Activated CD4-positive, alpha-beta T cell treated with anti-CD3 and anti-CD28 coated beads, Interleukin-2, amount 50 U/mL, for 4 hours (primary cell): ENCODE measurements at regions not wholly inside any gene's neighbourhood (a gene's known extent, or its start where the extent isn't known, plus 50 kb on each side); places are given as distances from the start of the nearest gene placed in this dataset.
"Not testable (repeated sequence)": the region's sequence is repeated elsewhere in the genome, so short reads cannot be mapped to it uniquely, and the experiment has no call there.

ENCODE experiments used
- DNase-seq, 2 experiments: peaks; one replicate each; pipeline ENCODE4 v3.0.0-alpha.2; 2020

DNA sequence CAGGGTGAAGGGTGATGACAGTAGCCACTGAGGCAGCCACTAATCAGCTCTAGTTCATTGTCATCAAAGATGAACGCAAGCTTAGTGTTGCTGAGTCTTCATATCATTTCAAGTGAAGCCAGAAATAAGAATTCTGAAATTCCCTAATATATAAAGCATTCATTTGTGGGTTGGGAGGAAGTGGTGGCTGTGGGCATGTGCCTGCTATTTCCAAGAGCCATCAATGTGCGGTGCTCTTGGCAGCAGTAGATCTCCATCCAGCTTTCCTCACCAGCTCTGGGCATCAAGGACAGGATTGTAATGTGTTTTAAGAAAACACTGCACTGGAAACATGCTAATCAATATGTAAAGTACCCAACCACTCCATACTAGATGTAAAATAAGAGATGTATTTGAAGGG is 202.5 kb upstream of the AHR start:
- DNase-seq = no peak

DNA sequence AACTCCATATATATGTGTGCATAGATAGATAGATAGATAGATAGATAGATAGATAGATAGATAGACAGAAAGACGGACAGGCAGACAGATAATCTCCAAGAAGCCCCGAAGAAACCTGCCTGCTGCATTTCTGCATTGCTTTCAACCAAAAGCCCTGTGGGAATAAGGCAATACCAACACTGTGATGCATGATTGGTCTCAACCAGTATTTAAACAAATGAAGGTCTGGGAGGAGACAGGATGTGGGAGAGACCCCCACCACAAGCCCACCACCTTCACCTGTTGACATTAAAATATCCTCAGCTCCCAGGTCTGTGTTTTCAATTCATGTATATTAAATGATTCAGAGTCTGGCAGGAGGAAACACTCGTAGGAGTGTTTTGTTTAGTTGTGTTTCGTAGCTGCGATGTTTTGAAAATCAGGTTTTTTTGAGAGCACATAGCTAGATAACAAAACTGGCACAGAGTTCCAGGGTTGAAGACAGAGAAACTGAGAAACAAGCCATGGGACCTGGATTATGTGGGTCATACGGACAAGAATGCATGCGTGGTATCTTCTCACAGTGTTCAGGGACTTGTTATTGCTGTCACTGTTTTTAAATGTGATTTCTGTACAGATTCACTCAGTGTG is 200.7 kb upstream of the AHR start:
- no peak for DNase-seq

DNA sequence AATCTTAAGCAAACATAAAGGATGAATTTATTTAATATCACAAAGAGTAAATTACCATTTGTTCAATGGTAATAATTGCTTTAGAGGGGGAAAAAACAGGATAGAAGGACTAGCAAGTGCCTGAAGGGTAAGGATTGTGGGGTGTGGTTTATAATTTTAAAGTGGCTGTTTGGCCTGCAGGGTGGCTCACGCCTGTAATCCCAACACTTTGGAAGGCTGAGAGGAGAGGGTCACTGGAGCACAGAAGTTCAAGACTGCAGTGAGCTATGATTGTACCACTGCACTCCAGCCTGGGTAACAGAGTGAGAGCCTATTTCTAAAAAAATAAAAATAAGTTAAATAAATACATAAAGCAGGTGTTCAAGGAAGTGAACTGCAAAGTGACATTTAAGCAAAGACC is 199.9 kb upstream of the AHR start:
- no peak for DNase-seq

DNA sequence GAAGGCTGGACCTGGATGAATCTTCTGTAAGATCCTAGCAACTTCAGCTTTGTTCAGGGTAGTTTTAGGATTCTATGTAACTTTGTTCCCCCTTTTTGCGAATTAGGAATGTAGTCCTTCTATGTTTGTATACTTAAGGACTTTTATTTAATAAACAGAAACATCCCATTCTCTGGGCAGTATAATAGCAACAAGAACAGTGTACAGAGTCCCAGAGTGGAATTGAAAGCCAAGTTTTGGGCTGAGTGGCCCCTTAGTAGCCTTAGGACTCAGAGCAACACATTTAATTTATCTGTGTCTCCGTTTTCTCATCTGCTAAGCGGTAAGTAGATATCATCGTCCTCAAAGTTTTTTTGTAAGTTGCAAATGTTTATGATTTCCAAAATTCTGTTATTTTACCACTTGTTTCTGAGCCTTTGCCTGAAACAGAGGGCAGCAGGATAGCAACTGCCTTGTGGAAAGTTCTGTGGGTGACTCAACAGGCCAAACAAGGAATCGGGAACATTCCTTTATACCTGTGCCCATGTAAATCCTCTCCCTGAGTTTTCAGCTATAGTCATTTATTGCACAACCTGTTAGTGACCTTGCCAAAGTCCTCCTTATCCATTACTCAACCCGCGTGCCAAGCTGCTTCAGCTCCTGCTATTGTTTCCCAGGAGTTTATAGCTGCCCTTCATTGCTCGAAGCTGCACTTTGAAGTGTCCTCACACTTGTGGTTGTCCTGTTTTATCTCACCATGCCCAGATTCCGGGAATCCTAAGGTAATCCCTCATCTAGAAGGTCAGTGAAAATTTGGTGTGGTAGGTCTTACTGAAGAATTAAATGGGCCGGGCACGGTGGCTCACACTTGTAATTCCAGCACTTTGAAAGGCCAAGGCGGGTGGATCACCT is 199.1 kb upstream of the AHR start:
- no peak for DNase-seq

DNA sequence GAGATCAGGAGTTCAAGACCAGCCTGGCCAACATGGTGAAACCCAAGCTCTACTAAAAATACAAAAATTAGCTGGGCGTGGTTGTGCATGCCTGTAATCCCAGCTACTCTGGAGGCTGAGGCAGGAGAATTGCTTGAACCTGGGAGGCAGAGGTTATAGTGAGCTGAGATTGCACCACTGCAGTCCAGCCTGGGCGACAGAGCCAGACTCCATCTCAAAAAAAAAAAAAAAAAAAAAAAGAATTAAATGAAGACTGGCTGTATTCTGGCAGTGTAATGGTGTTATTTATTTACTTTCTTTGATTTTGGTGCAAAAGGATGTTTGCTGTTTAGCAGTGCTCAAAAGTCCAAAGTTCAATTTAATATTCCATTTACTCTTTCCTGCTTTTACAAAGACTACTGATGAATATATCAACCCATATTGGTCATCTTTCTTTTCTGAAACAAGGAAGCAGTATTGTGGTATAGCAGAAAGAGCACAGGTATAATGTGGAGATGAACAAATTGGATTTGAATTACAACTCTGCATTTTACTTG is 198.4 kb upstream of the AHR start:
- DNase-seq = not testable (repeated sequence)

DNA sequence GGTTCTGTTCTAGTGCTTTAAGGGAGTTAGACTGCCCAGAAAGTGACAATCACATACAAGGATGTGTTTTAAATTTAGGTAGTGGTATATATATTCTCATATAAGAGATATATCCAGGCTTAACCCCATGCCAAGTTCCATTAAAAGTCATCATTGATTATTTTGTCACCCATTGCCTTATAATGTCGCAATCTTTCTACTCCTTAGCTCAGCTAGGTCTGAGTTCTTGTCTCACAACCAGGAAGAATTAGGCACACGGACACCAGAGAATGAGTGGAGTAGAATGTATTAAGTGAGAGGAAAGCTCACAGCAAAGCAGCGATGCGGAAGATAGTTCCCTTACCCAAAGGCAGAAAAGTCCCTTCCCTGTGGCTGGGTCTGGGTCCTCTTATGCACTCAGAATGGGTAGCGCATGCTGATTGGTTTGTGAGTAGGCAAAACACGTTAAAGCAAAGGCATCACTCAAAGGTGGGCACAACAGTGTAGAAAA is 197.2 kb upstream of the AHR start:
- no peak for DNase-seq

DNA sequence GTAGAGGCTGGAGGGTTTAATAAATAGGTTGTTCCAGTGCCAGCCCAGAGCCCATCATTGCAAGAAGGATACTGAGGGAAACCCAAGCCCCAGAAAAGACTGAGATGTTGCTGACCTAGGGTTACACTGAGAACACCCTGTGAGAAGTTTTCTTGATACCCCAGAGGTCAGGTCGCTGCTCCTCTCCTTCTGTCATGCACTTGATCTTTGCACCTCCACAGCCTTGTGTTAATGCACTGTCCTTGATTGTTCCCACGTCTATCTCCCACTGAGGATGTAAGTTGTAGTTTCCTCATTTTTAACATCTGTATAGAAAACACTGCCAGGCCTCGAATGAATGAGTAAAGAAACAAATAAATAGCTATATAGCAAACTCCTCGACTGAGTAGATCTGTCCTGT is 195.3 kb upstream of the AHR start:
- DNase-seq = no peak

DNA sequence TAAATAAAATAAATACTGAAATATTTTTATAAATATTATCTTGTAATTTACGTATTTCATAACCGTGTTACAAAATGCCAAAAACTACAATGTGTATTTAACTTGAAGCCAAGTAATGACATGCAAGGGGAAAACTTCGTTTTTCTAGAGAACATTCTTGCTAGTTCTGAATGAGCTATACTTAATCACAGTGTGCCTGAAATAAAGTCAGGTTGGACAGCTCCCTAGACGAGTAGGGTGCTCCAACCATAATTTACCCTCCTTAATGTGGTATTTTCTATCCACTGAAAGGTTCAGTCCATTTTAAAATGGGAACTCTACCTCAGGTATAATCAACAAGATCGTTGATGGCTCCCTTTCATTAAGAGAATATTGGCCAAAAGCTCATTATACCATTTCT is 194.5 kb upstream of the AHR start:
- no peak for DNase-seq

DNA sequence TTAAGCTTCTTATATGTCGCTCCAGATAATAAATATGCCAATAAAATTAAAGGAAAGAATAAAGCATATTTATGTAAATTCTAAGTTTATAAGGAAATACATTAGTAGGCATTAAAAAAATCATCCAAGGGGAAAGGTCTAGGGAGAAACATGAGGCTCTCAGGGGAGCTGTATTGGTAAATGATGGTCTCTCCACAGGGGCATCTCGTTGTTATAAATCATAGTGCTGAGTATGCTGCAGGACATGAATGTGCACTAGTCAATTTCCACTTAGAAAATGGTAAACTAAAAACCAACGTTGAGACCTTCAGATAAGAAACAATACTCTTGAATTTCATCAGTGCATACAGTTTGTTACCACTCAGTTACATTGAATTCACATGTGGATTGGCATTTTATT is 194.0 kb upstream of the AHR start:
- no peak for DNase-seq

DNA sequence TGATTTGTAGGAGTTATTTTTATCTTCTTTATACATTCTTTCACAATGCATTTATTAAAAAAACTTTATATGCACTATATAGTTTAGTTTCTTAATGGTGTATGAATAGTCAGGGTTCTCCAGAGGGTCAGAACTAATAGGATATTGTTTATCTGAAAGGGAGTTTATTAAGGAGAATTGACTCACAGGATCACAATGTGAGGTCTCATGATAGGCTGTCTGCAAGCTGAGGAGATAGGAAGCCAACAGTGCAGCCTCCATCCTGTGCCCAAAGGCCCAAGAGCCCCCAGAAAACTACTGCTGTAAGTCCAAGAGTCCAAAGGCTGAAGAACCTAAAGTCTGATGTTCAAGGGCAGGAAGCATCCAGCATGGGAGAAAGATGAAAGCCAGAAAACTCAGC is 192.8 kb upstream of the AHR start:
- DNase-seq = no peak

DNA sequence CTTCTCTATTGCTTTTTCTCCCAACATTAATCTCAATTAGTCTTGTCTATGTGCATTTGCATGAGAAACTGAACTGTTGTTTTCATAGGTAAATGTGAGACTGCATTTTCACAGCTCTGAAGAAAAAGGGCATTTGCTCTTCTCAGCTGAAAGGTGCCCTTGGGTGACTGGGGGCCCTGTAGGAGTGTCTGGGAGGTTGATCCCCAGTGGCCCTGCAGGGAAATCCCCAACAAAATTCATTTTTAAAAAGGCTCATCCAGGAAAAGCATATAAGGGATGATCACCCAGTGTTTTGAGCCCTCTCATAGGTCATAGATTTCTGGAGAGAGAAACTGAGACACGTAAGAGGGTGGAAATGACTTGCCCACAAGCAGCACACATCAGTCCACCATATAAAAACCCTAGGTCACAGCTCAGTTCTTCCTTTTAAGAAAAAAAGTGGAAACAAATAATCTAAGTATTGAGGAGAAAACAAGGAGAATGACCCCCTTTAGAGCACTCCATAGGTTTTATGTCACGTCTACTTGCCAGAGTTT is 190.3 kb upstream of the AHR start:
- no peak for DNase-seq

DNA sequence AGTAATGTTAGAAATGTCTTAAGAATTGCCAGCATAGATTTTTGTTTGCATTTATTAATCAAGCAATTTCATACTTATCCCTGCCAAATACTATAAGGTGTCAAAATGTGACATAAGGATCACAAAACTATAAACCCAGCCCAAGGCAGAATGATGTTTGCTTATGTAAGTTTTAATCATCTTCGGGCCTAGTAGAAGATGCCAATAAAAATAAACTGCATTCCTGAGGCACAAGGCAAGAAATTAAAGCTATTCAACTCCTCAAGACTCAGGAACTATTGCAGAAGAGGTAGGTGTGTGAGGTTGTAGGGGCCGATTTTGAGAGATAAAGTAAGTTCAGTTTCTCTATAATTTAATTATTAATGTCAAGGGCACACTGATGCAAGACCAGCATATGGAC is 189.4 kb upstream of the AHR start:
- DNase-seq = no peak

DNA sequence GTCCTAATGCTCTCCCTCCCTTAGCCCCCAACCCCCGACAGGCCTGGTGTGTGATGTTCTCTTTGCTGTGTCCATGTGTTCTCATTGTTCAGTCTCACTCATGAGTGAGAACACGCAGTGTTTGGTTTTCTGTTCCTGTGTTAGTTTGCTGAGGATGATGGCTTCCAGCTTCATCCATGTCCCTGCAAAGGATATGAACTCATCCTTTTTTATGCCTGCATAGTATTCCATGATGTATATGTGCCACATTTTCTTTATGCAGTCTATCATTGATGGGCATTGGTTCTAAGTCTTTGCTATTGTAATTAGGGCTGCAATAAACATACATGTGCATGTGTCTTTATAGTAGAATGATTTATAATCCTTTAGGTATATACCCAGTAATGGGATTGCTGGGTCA is 184.7 kb upstream of the AHR start:
- DNase-seq = not testable (repeated sequence)

DNA sequence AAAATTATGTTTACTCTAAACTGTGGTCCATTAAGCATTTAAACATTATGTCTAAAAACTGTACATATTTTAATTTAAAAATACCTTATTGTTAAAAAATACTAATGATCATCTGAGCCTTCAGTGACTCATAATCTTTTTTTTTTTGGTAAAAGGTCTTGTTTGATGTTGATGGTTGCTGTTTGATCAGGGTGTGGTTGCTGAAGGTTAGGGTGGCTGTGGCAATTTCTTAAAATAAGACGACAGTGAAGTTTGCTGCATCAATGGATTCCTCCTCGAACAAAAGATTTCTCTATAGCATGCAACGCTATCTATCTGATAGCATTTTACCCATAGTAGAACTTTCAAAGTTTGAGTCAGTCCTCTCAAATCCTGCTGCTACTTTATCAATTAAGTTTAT is 180.0 kb upstream of the AHR start:
- no peak for DNase-seq

DNA sequence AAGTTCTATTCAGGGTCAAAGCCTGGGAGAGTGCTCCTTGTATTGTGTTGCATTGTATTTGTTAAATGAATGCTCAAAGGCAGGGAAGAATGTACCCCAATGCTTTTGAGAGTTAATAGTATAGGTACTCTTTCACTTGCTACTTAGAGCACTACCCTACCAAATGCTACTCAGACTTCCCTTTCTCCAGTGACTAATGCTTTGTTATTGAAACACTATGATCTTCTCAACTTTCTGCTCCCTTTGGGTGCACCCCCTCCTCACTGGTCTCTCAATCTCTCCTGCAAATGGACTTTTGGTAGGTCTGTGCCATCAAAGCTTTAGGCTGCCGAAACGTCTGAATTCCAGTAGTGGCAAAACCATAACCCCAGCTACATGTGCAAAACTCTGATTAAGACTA is 177.7 kb upstream of the AHR start:
- DNase-seq = no peak

DNA sequence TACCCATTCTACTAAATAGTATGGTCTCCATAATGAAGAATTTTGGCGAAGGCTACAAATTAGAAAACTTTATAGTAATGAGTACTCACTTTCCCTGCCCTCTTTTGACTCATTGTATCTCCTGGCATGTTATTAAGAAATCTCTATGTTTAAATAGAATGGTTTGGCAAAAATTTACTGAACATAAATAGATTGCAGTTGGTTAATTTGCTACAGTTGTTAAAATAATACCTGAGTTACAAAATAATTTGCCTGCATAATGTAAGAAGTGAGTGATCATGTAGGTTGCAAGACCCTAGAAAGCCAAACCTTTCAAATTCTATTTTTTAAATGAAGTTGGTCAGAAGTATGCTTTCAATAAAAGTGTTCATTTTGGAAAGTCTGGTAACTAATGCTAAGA is 176.8 kb upstream of the AHR start:
- no peak for DNase-seq

DNA sequence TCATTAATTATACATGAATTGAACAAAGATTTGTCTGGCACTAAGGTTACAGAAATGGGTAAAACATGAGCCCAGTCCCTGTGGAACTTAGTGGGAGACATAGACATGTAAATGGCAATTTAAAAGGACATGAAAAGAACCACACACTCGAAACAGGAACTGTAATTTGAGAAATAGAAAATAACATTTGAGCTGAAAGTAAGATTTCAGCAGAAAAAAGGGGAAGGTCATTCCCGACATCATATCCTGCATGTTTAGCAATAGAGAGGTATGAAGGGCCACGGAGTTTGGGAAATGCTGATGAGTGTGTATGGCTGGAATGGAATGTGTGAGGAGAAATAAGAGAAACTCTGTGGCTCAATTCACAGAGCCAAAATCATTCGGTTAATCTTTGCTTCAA is 175.4 kb upstream of the AHR start:
- no peak for DNase-seq

DNA sequence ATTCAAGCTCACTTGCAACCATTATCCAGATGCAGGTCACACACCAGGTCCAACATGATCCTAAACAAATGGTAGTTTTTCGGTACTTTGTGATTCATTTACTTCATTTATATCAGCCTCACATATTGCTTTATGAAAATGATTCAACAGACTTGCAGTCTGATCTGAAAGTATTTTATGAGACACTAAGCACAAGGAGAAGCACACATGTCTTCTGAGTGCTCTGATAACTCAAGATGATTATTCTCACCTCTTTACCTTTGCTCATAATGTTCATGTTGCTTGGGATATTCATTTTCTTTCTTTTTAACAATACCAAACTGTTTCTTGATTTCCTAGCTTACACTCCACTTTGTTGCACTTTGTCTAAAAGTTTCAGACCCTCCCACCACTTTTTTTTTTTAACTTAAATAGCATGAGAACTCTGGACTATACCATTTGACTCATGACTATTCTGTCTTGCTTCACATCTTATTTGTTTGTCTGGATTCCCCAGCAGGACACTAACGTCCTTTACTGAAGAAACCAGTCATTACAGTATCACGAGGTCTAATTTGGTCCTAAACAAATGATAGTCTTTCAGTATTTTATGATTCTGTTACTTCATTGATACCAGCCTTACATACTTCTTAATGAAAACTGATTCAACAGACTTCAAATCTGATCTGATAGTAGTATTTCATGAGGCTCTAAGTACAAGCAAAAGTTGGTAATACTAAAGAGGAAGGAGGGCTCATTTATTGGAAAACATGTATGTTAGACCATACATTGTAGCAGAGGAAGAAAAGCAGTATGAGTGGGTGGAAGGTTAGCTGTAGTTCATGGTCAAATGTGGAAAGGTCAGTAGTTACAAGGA is 171.8 kb upstream of the AHR start:
- no peak for DNase-seq

DNA sequence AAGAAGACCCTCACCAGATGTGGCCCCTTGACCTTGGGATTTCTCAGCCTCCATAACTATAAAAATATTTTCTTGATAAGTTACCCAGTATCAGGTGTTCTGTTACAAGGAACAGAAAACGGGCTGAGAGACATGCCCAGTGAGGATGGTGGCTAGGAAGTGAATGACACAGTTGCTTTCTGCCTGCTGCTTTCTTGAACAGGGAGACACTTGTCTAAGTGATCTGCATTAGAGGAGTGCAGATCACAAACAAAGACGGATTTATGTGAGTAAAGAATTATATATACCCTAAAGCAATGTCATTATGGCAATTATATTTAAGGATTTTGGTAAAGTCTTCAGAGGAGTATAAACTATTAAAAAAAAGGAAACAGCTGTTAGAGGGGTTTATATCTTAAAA is 169.2 kb upstream of the AHR start:
- no peak for DNase-seq

DNA sequence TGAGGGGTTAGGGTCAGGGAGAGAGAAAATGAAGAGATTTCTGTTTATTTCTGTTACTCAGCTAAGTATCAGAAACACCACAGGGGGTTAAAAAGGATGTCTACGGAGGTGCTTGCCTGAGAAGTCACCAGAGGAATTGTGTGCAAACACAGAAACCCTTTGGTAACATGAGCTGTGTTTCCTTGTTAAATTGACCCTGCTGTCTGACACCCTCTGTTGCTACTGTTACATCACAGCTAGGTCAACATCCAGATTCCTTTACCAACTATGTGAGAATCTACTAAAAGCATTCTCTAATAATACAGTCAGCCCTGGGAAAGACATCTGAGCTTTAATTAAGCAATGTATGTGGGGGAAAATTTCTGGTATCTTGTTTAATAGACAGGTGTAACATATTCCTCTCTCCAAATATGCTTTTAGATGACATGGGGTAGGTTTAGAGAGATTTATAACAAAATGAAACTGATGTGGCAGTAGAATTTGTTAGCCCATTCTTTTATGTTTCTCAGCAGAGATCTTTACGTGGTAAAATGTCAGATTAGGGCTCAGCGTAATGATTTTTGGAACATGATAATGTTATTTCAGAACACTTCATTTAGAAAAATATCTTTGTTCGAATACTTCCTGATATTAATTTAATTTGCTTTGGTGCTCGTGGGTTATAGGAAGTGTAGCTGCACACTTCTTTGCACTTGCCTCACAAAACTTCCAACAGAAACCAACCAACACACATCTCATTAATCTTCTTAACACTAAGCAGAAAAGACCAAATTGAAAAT is 168.0 kb upstream of the AHR start:
- no peak for DNase-seq

DNA sequence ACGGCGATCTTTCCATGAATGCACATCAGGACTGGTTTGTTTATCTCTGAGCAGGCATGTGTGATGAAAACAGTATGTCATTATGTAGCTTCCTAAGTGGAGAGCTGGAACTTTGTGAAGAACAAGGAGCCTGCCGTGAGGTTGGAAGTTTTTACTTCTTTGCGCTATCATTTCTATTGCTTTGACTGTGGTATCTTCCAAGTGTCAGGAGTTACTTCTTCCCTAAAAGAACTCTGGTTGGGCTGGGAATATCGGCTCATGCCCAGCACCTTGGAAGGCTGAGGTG is 167.4 kb upstream of the AHR start:
- DNase-seq = no peak

DNA sequence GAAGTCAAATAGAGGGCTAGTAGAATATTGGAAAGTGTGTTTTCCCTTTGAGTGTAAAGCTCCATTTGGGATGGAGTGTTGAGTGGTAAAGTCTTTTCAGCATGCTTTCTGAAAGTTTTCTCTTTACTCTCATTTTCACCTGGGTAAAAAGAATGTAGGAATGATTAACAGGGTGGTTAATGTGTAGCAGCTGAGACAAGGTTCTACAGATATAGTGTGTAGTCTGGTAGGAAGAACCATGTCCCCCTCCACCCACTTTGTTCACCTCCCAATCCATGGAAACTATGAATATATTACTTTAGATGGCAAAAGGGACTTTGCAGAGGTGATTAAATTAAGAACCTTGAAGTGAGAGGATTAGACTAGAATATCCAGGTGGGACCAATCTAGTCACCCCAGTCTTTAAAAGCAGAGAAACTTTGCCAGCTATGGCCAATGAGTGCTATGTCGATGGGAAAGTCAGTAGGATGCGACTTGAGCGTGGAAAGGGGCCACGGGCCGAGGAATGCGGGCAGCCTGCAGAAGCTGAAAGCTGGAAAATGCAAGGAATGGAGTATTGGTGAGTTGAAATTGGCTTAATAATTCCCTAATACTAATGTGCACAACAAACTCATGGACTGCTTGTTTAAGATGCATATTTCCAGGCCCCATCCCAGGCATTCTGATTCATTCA is 166.3 kb upstream of the AHR start:
- DNase-seq = no peak
